ENCODE measurements at regions not wholly inside any gene's neighbourhood (a gene's known extent, or its start where the extent isn't known, plus 50 kb on each side); places are given as distances from the start of the nearest gene placed in this dataset.

- intact Hi-C loops (cut with DNase I) = no loop called here
- Histone ChIP-seq H3K9me3 (no peaks in the 10 kb centered on the region), H3K36me3 (no peaks in the 10 kb centered on the region), H3K4me1 (replicated peaks) (no peaks in the 10 kb centered on the region), H3K27me3 (replicated peaks; ENCODE audit: insufficient read depth) (no peaks in the 10 kb centered on the region), H3K4me3 (no peak overlapping the region), H3K27ac (no peak overlapping the region)
- no peak for DNase-seq (ENCODE audit: low spot score)
- TF ChIP-seq POLR2A (IDR thresholded peaks at IDR 0.05) (no peak), POLR2AphosphoS5 (IDR thresholded peaks at IDR 0.05) (no peak), CTCF (IDR thresholded peaks at IDR 0.05) (no peak)
- WGBS = 58% methylated on average over 5 of the region's 5 CpGs
These were observed 250.5 kb downstream of the KLF13 start for GRCh38 chr15:31577108-31577507.

- Histone ChIP-seq H3K9me3 (no peaks in the 10 kb centered on the region), H3K4me3 (no peak overlapping the region), H3K4me1 (replicated peaks) (no peaks in the 10 kb centered on the region), H3K36me3 (no peaks in the 10 kb centered on the region), H3K27me3 (replicated peaks; ENCODE audit: insufficient read depth) (no peaks in the 10 kb centered on the region), H3K27ac (no peak overlapping the region)
- intact Hi-C loops (cut with DNase I) = no loop called here
- 75% methylated on average over 4 of the region's 4 CpGs for whole genome bisulfite sequencing
- TF ChIP-seq CTCF (IDR thresholded peaks at IDR 0.05) = no peak
- no peak for TF ChIP-seq POLR2AphosphoS5 (IDR thresholded peaks at IDR 0.05)
- no peak for TF ChIP-seq POLR2A (IDR thresholded peaks at IDR 0.05)
- DNase-seq (ENCODE audit: low spot score) = no peak
These were observed 252.6 kb downstream of the KLF13 start for GRCh38 chr15:31579282-31579681.

- intact Hi-C loops (cut with DNase I) = no loop called here
- Histone ChIP-seq H3K27me3 (replicated peaks; ENCODE audit: insufficient read depth) (no peaks in the 10 kb centered on the region), H3K4me1 (replicated peaks) (no peaks in the 10 kb centered on the region), H3K9me3 (no peaks in the 10 kb centered on the region), H3K36me3 (no peaks in the 10 kb centered on the region), H3K4me3 (no peak overlapping the region), H3K27ac (no peak overlapping the region)
- DNase-seq (ENCODE audit: low spot score) = no peak
- TF ChIP-seq POLR2AphosphoS5 (IDR thresholded peaks at IDR 0.05) (no peak), POLR2A (IDR thresholded peaks at IDR 0.05) (no peak), CTCF (IDR thresholded peaks at IDR 0.05) (no peak)
- 81% methylated on average over 2 of the region's 2 CpGs for WGBS
These were observed 253.3 kb downstream of the KLF13 start for GRCh38 chr15:31579976-31580375.

GRCh38 chr15:31584195-31584594 lies 257.6 kb downstream of the KLF13 start:
- no peak overlapping the region for H3K27ac ChIP-seq
- intact Hi-C loops (cut with DNase I) = no loop called here
- no peak overlapping the region for H3K4me3 ChIP-seq
- WGBS = 84% methylated on average over 3 of the region's 3 CpGs
- H3K27me3 ChIP-seq (replicated peaks; ENCODE audit: insufficient read depth) = no peaks in the 10 kb centered on the region
- no peaks in the 10 kb centered on the region for H3K4me1 ChIP-seq (replicated peaks)
- no peak for TF ChIP-seq CTCF (IDR thresholded peaks at IDR 0.05)
- no peak for TF ChIP-seq POLR2AphosphoS5 (IDR thresholded peaks at IDR 0.05)
- no peak for TF ChIP-seq POLR2A (IDR thresholded peaks at IDR 0.05)
- no peaks in the 10 kb centered on the region for H3K9me3 ChIP-seq
- H3K36me3 ChIP-seq = no peaks in the 10 kb centered on the region
- no peak for DNase-seq (ENCODE audit: low spot score)

GRCh38 chr15:31585240-31585639 lies 258.6 kb downstream of the KLF13 start:
- no peak for DNase-seq (ENCODE audit: low spot score)
- WGBS = 80% methylated on average over 9 of the region's 9 CpGs
- Histone ChIP-seq H3K27ac (no peak overlapping the region), H3K36me3 (no peaks in the 10 kb centered on the region), H3K9me3 (no peaks in the 10 kb centered on the region), H3K4me1 (replicated peaks) (no peaks in the 10 kb centered on the region), H3K27me3 (replicated peaks; ENCODE audit: insufficient read depth) (no peaks in the 10 kb centered on the region), H3K4me3 (no peak overlapping the region)
- TF ChIP-seq CTCF (IDR thresholded peaks at IDR 0.05) = no peak
- intact Hi-C loops (cut with DNase I) = no loop called here

All from prostate gland (tissue), 2 donors.